Lung (tissue), 11 donors: ENCODE measurements at regions not wholly inside any gene's neighbourhood (a gene's known extent, or its start where the extent isn't known, plus 50 kb on each side); places are given as distances from the start of the nearest gene placed in this dataset.

ENCODE experiments used
- ATAC-seq: fragments of 200-7000 bp; cut with Tn5 transposase; one replicate; pipeline ENCODE4 v1.9.1; 2020; ENCODE audit warnings: moderate number of reproducible peaks; ENCODE audit not compliant: insufficient read depth, low FRiP score
- DNase-seq, 3 donors: peaks; one replicate each; pipeline ENCODE4 v3.0.0-alpha.2; 2013 to 2017
- H3K27ac ChIP-seq, 2 donors: one replicate each; pipeline ENCODE4 v1.5.1; 2013; ENCODE audit warnings: mild to moderate bottlenecking in 2 of 2, moderate library complexity in 2 of 2, control low read depth in 1 of 2, inconsistent platforms in 1 of 2, low read depth in 1 of 2, low read length in 1 of 2
- H3K27me3 ChIP-seq, 3 donors: one replicate each; pipeline ENCODE4 v1.5.1; 2013; ENCODE audit warnings: low read length in 2 of 3; ENCODE audit not compliant: control insufficient read depth in 3 of 3, insufficient read depth in 3 of 3
- H3K36me3 ChIP-seq, 4 donors: one replicate each; pipeline ENCODE4 v1.5.1; 2013; ENCODE audit warnings: low read length in 4 of 4, mild to moderate bottlenecking in 1 of 4, moderate library complexity in 1 of 4; ENCODE audit not compliant: control insufficient read depth in 4 of 4, insufficient read depth in 4 of 4
- H3K4me1 ChIP-seq, 5 donors: one replicate each; pipeline ENCODE4 v1.5.1; 2013; ENCODE audit warnings: low read length in 5 of 5, mild to moderate bottlenecking in 2 of 5, moderate library complexity in 1 of 5; ENCODE audit not compliant: control insufficient read depth in 5 of 5, insufficient read depth in 5 of 5
- H3K4me3 ChIP-seq: one replicate; pipeline ENCODE4 v1.5.1; 2013; ENCODE audit warnings: mild to moderate bottlenecking, control low read depth, moderate library complexity
- H3K9ac ChIP-seq, 2 donors: one replicate each; pipeline ENCODE4 v1.5.1; 2013; ENCODE audit warnings: low read length in 2 of 2, control low read depth in 1 of 2; ENCODE audit not compliant: insufficient read depth in 1 of 2
- H3K9me3 ChIP-seq, 4 donors: one replicate each; pipeline ENCODE4 v1.5.1; 2013; ENCODE audit warnings: low read length in 3 of 4, mild to moderate bottlenecking in 1 of 4, moderate library complexity in 1 of 4; ENCODE audit not compliant: control insufficient read depth in 4 of 4, insufficient read depth in 3 of 4
- WGBS, 2 donors: extraction: QIAGEN DNeasy Blood & Tissue Kit; methylation state at CpG; one replicate each; pipeline ENCODE4 v1.1.7; 2013; 5-methylcytosine and 5-hydroxymethylcytosine counted together
- TF ChIP-seq, protein P1 (sequence below): IDR thresholded peaks from 2 replicates; pipeline ENCODE4 v1.5.1; 2012; ENCODE audit warnings: mild to moderate bottlenecking; ENCODE audit errors: control extremely low read depth, extremely low read depth
- donor health status: control.
- donor health status: control.
- donor health status: Bipolar disorder and iron deficiency.
- donor health status: healthy.
- donor health status: DM: yes; HTN: yes; CAD: no.

- Histone ChIP-seq H3K4me1 (no peaks in the 10 kb centered on the region), H3K36me3 (no peaks in the 10 kb centered on the region), H3K4me3 (no peak overlapping the region), H3K9me3 (no peaks in the 10 kb centered on the region), H3K27ac (no peak overlapping the region), H3K27me3 (no peaks in the 10 kb centered on the region), H3K9ac (no peak overlapping the region)
- TF ChIP-seq, protein P1, sequence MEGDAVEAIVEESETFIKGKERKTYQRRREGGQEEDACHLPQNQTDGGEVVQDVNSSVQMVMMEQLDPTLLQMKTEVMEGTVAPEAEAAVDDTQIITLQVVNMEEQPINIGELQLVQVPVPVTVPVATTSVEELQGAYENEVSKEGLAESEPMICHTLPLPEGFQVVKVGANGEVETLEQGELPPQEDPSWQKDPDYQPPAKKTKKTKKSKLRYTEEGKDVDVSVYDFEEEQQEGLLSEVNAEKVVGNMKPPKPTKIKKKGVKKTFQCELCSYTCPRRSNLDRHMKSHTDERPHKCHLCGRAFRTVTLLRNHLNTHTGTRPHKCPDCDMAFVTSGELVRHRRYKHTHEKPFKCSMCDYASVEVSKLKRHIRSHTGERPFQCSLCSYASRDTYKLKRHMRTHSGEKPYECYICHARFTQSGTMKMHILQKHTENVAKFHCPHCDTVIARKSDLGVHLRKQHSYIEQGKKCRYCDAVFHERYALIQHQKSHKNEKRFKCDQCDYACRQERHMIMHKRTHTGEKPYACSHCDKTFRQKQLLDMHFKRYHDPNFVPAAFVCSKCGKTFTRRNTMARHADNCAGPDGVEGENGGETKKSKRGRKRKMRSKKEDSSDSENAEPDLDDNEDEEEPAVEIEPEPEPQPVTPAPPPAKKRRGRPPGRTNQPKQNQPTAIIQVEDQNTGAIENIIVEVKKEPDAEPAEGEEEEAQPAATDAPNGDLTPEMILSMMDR: no peak
- DNase-seq (peak in 1 of 3 donors; percentile 6), ATAC-seq (no peak)
Measured at GRCh38 chr5:52359261-52359660, 428.5 kb upstream of the ITGA1 start.

DNA sequence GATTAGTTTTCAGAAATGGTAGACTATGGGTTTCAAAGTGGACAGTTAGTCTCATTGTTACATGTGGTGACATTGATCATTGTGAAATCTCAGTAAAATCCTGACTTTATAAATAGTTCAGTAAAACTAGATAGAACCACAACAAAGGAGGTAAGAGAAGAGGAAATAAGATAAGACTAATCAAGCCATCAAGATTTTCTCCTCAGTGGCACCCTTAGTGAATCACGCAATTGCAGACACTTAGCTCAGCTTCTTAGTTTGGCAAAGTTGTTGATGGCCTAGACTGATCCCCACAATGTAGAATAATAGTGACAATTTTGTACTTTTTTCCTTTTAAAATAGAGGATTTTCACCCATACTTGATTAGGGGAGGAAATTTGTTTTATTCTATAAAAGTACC is 426.7 kb upstream of the ITGA1 start:
- WGBS, 2 donors: 76 to 82% methylated on average over 1 of the region's 1 CpG
- no peak for ATAC-seq
- no peak overlapping the region for H3K27ac ChIP-seq

GRCh38 chr5:52374286-52374685 is 413.4 kb upstream of the ITGA1 start:
- Histone ChIP-seq H3K4me3 (no peak overlapping the region), H3K9me3 (peaks cover 0 to 2% (median 0%) of the 10 kb centered on the region in 4 donors), H3K27me3 (no peaks in the 10 kb centered on the region), H3K4me1 (no peaks in the 10 kb centered on the region), H3K36me3 (no peaks in the 10 kb centered on the region), H3K9ac (no peak overlapping the region), H3K27ac (no peak overlapping the region)
- no peak for ATAC-seq
- TF ChIP-seq, protein P1: no peak
- no peak for DNase-seq

More for the DNA sequence above, 426.7 kb upstream of the ITGA1 start:
- Histone ChIP-seq H3K4me3 (no peak overlapping the region), H3K4me1 (no peaks in the 10 kb centered on the region), H3K36me3 (no peaks in the 10 kb centered on the region), H3K27me3 (no peaks in the 10 kb centered on the region), H3K9ac (no peak overlapping the region), H3K9me3 (no peaks in the 10 kb centered on the region)
- TF ChIP-seq, protein P1: no peak
- DNase-seq: no peak

GRCh38 chr5:52375969-52376368 is 411.7 kb upstream of the ITGA1 start:
- H3K4me3 ChIP-seq: no peak overlapping the region
- ATAC-seq (no peak), DNase-seq (no peak)
- no peaks in the 10 kb centered on the region for H3K4me1 ChIP-seq
- no peaks in the 10 kb centered on the region for H3K27me3 ChIP-seq
- H3K36me3 ChIP-seq: no peaks in the 10 kb centered on the region
- no peak overlapping the region for H3K9ac ChIP-seq
- WGBS, 2 donors: 79 to 89% methylated on average over 3 of the region's 3 CpGs
- no peak overlapping the region for H3K27ac ChIP-seq
- H3K9me3 ChIP-seq: no peaks in the 10 kb centered on the region
- TF ChIP-seq, protein P1: no peak
